ENCODE measurements at regions not wholly inside any gene's neighbourhood (a gene's known extent, or its start where the extent isn't known, plus 50 kb on each side); places are given as distances from the start of the nearest gene placed in this dataset.
"Not testable (repeated sequence)": the region's sequence is repeated elsewhere in the genome, so short reads cannot be mapped to it uniquely, and the experiment has no call there.

DNA sequence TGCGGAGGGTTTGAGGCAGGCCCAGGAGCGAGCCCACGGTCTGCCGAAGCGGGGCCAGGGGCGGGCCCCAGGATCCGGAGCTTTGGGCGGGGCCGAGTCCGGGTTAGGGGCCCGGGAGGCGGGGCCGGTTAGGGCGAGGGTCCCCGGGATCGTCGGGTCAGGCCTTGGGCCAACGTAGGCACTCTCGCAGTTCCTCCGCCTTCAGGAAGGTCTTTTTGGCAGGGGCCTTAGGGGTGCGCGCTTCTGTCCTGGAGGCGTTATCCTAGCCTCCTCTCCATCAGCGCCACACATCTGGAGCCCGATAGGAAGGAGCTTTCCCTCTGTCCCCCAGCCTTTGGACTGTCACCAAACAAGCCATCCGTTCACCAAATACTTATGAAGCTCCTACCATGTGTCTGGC, 131.8 kb upstream of the ALDH3B2 start:
- Mint-ChIP-seq H3K4me3 (peak overlapping the region; percentile 80), H3K4me1 (peaks cover 37% of the 10 kb centered on the region), H3K27ac (peak overlapping the region; percentile 79; the same call in 1 of the 2 replicates)
- not testable (repeated sequence) for H3K9me3 Mint-ChIP-seq; H3K27me3 ChIP-seq (ENCODE audit: insufficient read depth); H3K9me2 ChIP-seq (ENCODE audit: insufficient read depth); H4K20me1 ChIP-seq (replicated peaks; ENCODE audit: insufficient read depth); H3K79me2 ChIP-seq (replicated peaks; ENCODE audit: insufficient read depth); H3K36me3 ChIP-seq (ENCODE audit: insufficient read depth); H3K36me3 Mint-ChIP-seq (ENCODE audit: low read depth); H3K27me3 Mint-ChIP-seq (ENCODE audit: insufficient read depth, low read depth, poor library complexity); H3F3A ChIP-seq (replicated peaks; ENCODE audit: low read depth)
- DNase-seq (ENCODE audit: low spot score), result peak; percentile 88
- 0 out of 2 replicates have a peak overlapping the region, but pooled peaks have one; percentile 76 for H3K27ac ChIP-seq (ENCODE audit: low read depth)
- peak overlapping the region; percentile 83 for H3K4me3 ChIP-seq
- peak; percentile 30; the same call in 1 of the 2 replicates for TF ChIP-seq POLR2AphosphoS5 (IDR thresholded peaks at IDR 0.05; ENCODE audit: low read depth)
- peak overlapping the region; percentile 98 for H3K4me2 ChIP-seq
- H3K4me1 ChIP-seq (ENCODE audit: insufficient read depth), result peaks cover 13% of the 10 kb centered on the region
- peak; percentile 20 for ATAC-seq
- peak overlapping the region; percentile 72; the same call in 1 of the 2 replicates for H2AFZ ChIP-seq

DNA sequence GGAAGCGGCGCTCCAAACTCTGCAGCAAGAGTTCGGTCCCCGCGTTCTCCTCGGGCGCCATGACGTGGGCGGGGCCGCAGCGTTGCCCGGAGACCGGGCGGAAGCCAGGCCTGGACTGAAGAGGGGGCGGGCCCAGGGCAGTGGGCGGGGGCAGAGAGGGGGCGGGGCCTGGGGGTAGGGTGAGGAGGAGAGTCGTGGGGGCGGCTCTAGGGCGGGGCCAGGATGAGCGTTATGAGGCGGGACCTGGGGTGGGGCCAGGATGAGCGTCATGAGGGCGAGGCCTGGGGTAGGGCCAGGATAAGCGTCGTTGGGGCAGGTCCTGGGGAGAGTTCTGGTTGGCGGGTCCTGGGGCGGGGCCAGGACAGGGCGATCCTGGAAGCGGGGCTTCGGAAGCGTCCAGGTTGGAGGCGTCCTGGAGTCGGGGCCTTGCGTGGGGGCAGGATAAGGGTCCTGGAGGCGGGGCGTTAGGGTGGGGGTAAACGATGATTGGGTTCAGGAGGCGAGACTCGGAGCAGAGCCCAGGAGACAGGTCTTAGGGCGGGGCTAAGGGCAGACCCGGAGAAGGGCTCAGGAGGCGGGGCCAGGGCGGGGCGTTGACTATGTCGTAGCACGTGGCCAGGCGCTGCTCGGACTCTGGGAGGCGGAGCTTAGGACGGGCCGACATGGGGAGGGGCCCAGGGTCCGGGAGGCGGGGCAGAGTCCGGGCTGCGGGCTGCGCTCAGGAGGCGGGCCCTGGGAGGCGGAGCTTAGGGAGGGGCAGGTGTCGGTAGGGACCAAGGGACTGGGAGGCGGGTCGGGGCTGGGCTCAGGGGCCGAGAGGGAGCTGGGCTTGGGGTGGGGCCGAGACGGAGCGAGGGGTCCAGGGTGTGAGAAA, 131.1 kb upstream of the ALDH3B2 start:
- H3K27me3 Mint-ChIP-seq (ENCODE audit: insufficient read depth, low read depth, poor library complexity); H3K79me2 ChIP-seq (replicated peaks; ENCODE audit: insufficient read depth); H4K20me1 ChIP-seq (replicated peaks; ENCODE audit: insufficient read depth); H3K27me3 ChIP-seq (ENCODE audit: insufficient read depth); H2AFZ ChIP-seq; H3K9me2 ChIP-seq (ENCODE audit: insufficient read depth); H3K36me3 ChIP-seq (ENCODE audit: insufficient read depth); H3K27ac ChIP-seq (ENCODE audit: low read depth); H3K9me3 Mint-ChIP-seq; H3K36me3 Mint-ChIP-seq (ENCODE audit: low read depth); H3F3A ChIP-seq (replicated peaks; ENCODE audit: low read depth): not testable (repeated sequence)
- Histone ChIP-seq H3K4me3 (peak overlapping the region; percentile 83), H3K4me2 (peak overlapping the region; percentile 83), H3K4me1 (ENCODE audit: insufficient read depth) (peaks cover 13% of the 10 kb centered on the region)
- Mint-ChIP-seq H3K4me3 (peak overlapping the region; percentile 89), H3K4me1 (peaks cover 32% of the 10 kb centered on the region), H3K27ac (peak overlapping the region; percentile 99)
- peak; percentile 95 for DNase-seq (ENCODE audit: low spot score)
- ATAC-seq, result peak; percentile 97
- peak; percentile 69 for TF ChIP-seq POLR2AphosphoS5 (IDR thresholded peaks at IDR 0.05; ENCODE audit: low read depth)
- TF ChIP-seq, protein P1, sequence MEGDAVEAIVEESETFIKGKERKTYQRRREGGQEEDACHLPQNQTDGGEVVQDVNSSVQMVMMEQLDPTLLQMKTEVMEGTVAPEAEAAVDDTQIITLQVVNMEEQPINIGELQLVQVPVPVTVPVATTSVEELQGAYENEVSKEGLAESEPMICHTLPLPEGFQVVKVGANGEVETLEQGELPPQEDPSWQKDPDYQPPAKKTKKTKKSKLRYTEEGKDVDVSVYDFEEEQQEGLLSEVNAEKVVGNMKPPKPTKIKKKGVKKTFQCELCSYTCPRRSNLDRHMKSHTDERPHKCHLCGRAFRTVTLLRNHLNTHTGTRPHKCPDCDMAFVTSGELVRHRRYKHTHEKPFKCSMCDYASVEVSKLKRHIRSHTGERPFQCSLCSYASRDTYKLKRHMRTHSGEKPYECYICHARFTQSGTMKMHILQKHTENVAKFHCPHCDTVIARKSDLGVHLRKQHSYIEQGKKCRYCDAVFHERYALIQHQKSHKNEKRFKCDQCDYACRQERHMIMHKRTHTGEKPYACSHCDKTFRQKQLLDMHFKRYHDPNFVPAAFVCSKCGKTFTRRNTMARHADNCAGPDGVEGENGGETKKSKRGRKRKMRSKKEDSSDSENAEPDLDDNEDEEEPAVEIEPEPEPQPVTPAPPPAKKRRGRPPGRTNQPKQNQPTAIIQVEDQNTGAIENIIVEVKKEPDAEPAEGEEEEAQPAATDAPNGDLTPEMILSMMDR (conservative IDR thresholded peaks at IDR 0.05; ENCODE audit: low read depth in 2 of 2), result peak in 1 of 2 experiments; percentile 44; a peak in 2 of 4 replicates

DNA sequence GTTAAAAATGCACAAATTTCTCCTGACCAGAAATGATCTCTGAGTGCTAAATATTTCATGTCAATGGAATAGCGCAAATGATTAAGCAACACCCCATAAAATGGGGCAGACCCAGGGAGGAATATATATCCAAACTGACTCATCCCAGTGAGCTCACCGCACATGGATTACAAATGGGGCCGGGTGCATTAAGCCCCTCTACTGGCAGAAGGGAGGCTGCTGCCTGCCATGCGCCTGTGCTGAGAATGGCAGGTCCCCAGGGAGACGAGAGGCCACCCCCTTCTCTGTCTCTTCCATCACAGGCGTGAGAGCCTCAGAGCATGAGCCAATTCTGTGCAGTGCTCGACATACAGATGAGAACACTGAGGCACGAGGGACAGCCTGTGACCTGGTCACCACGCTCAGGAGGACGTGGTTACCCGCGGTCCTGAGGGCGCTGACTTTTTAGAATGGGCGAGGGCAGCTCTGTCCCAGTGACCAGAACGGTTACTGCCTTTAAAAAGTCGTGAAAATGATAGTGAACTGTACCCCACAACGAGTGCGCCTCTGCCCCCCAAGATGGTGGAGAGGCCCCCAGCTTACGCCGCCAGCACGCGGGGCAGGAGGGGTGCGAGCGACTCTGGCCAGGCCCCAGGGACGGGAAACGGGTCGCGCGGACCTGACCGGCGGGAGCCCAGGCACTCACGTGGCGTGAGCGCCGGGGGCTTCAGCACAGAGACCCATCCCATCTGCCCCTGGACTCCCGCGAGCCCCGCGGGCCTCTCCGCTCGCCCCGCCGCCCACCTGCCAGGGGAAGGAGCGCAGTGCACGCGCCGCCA, 130.2 kb upstream of the ALDH3B2 start:
- H3K9me2 ChIP-seq (ENCODE audit: insufficient read depth); H4K20me1 ChIP-seq (replicated peaks; ENCODE audit: insufficient read depth); H3K79me2 ChIP-seq (replicated peaks; ENCODE audit: insufficient read depth); DNase-seq (ENCODE audit: low spot score); H3K27ac ChIP-seq (ENCODE audit: low read depth); H2AFZ ChIP-seq; H3K36me3 Mint-ChIP-seq (ENCODE audit: low read depth); H3K36me3 ChIP-seq (ENCODE audit: insufficient read depth); H3K27me3 Mint-ChIP-seq (ENCODE audit: insufficient read depth, low read depth, poor library complexity); H3K27me3 ChIP-seq (ENCODE audit: insufficient read depth); H3F3A ChIP-seq (replicated peaks; ENCODE audit: low read depth); H3K9me3 Mint-ChIP-seq: not testable (repeated sequence)
- Histone ChIP-seq H3K4me3 (peak overlapping the region; percentile 73), H3K4me2 (peak overlapping the region; percentile 83), H3K4me1 (ENCODE audit: insufficient read depth) (peaks cover 13% of the 10 kb centered on the region)
- peak overlapping the region; percentile 83; the same call in 1 of the 2 replicates for H3K27ac Mint-ChIP-seq
- peaks cover 32% of the 10 kb centered on the region for H3K4me1 Mint-ChIP-seq
- ATAC-seq, result peak; percentile 20; the same call in 2 of the 3 replicates
- H3K4me3 Mint-ChIP-seq, result peak overlapping the region; percentile 89

DNA sequence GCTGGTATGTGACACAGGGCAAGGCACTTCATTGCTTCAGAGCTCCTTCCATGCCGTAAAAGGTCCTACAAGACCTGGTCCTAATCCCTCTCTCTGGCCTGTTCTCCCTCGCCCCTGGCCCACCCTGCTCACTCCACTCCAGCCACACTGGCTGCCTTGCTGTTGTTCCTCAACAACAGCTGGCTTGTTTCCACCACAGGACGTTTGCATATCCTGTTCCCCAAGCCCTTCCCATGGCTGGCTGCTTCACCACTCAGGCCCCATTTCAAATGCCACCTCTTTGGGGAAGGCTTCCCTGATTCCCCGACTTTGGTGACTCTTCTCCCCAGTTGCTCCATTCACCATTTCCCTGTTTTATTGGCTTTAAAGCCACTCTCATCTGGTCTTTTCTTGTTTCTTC, 129.1 kb upstream of the ALDH3B2 start:
- not testable (repeated sequence) for H3K36me3 Mint-ChIP-seq (ENCODE audit: low read depth); H3K27ac ChIP-seq (ENCODE audit: low read depth); H3K79me2 ChIP-seq (replicated peaks; ENCODE audit: insufficient read depth); H4K20me1 ChIP-seq (replicated peaks; ENCODE audit: insufficient read depth); H2AFZ ChIP-seq; ATAC-seq; H3K27me3 ChIP-seq (ENCODE audit: insufficient read depth); H3K9me3 Mint-ChIP-seq; H3K27me3 Mint-ChIP-seq (ENCODE audit: insufficient read depth, low read depth, poor library complexity); H3K9me2 ChIP-seq (ENCODE audit: insufficient read depth); H3K36me3 ChIP-seq (ENCODE audit: insufficient read depth); H3F3A ChIP-seq (replicated peaks; ENCODE audit: low read depth); DNase-seq (ENCODE audit: low spot score)
- Mint-ChIP-seq H3K4me1 (peaks cover 30% of the 10 kb centered on the region), H3K4me3 (peak overlapping the region; percentile 28; the same call in 1 of the 3 replicates), H3K27ac (peak overlapping the region; percentile 82)
- Histone ChIP-seq H3K4me1 (ENCODE audit: insufficient read depth) (peaks cover 13% of the 10 kb centered on the region), H3K4me2 (peak overlapping the region; percentile 83), H3K4me3 (peak overlapping the region; percentile 73; the same call in 1 of the 2 replicates)

DNA sequence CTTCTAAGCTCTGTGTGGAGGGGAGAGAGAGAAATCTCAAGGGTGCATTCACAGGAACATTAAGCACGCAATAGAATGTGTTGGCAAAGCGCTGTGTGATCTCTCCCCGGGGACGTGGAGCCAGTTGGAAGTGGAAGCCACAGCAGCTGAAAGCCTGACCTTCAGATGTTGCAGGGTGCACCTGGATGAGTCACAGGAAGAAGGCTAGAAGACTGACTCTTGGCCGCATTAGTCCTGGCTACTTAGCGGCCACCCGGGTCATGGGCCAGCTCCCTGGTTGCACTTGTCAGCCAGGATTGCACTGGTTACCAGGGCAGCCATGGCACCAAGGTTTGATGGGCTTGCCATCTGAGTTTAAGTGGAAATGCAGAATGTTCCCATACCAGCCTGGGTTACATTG, 128.6 kb upstream of the ALDH3B2 start:
- not testable (repeated sequence) for H3F3A ChIP-seq (replicated peaks; ENCODE audit: low read depth); H3K27me3 ChIP-seq (ENCODE audit: insufficient read depth); H3K36me3 Mint-ChIP-seq (ENCODE audit: low read depth); H3K79me2 ChIP-seq (replicated peaks; ENCODE audit: insufficient read depth); H4K20me1 ChIP-seq (replicated peaks; ENCODE audit: insufficient read depth); ATAC-seq; H3K27ac Mint-ChIP-seq; H3K4me3 ChIP-seq; H3K9me2 ChIP-seq (ENCODE audit: insufficient read depth); H3K27ac ChIP-seq (ENCODE audit: low read depth); H3K4me2 ChIP-seq; H3K9me3 Mint-ChIP-seq; H3K27me3 Mint-ChIP-seq (ENCODE audit: insufficient read depth, low read depth, poor library complexity); H3K36me3 ChIP-seq (ENCODE audit: insufficient read depth); DNase-seq (ENCODE audit: low spot score); H2AFZ ChIP-seq; H3K4me3 Mint-ChIP-seq
- H3K4me1 Mint-ChIP-seq, result peaks cover 30% of the 10 kb centered on the region
- H3K4me1 ChIP-seq (ENCODE audit: insufficient read depth), result peaks cover 13% of the 10 kb centered on the region

All from GM23338 (cell line).